Peyer's patch (tissue), 4 donors: ENCODE measurements at regions not wholly inside any gene's neighbourhood (a gene's known extent, or its start where the extent isn't known, plus 50 kb on each side); places are given as distances from the start of the nearest gene placed in this dataset.

Experiments
- CTCF ChIP-seq, 6 experiments: fragments of 450-650 bp in 4 of 6; fragments of 200-600 bp in 2 of 6; sonication (generic) in 1 of 6; IDR thresholded peaks; one replicate each; pipeline ENCODE4 v1.5.1; 2017 to 2019; ENCODE audit warnings: antibody characterized with exemption in 6 of 6, mild to moderate bottlenecking in 3 of 6, moderate library complexity in 1 of 6
- POLR2A ChIP-seq, 2 donors: fragments of 450-650 bp; IDR thresholded peaks; one replicate each; pipeline ENCODE4 v1.5.1; 2017; ENCODE audit warnings: antibody characterized with exemption in 2 of 2, mild to moderate bottlenecking in 2 of 2, moderate library complexity in 2 of 2

GRCh38 chrX:40237731-40238178, 140.0 kb upstream of the BCOR start:
- TF ChIP-seq CTCF (IDR thresholded peaks at IDR 0.05) (no peak), POLR2A (IDR thresholded peaks at IDR 0.05) (no peak)
